ENCODE measurements at regions not wholly inside any gene's neighbourhood (a gene's known extent, or its start where the extent isn't known, plus 50 kb on each side); places are given as distances from the start of the nearest gene placed in this dataset.

DNA sequence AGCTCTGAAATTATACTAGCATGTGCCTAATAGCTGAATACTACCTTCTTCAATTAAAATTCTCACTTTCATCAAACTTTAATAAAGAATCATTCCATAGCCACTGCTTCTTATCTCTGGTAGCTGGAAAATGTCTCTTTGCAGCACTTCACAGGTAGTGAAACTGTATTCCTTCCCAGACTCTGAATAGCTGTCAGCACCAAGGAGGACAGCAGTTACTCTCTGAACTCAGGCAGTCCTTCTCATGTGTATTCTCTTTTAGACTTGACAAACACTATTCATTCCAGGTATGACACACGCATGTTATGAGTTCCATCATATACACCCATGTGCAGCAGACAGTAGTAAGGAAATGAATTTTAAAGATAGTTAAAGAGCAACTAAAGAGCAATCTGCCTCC, 627.1 kb downstream of the EFNA5 start:
- no peak for ATAC-seq
- intact Hi-C loops (cut with micrococcal nuclease) = no loop called here
- no peak overlapping the region for H3K4me2 ChIP-seq (ENCODE audit: low read length)

DNA sequence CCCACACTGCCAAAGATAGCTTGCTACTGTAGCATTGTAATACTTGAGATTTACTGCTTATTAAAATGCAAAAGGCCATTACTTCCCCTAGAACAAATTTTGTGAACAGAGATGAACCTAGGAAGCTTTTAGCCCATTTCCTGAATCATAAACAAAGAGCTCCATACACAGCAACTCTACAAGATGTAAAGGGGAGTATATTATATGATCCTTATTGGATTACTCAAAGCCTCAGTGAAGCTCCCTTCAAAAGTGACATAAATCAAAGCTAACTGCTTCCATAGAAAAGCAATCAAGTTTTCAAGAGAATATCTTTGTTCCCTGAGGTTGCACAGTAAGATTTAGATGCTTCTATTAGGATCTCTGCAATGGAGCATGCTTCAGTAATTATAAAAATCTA, 629.8 kb downstream of the EFNA5 start:
- no peak for DNase-seq (ENCODE audit: low read depth, low spot score)
- no peak for ATAC-seq
- no TSS peak for BruUV-seq (replicated peaks)
- H3K9ac ChIP-seq (ENCODE audit: low read length) = no peak overlapping the region
- RAD21 ChIA-PET (ENCODE audit: low non-redundant PET in 1 of 2, low total read pairs in 2 of 2, uncharacterized antibody in 2 of 2, unreplicated experiment in 2 of 2) = no interaction called here
- no peak overlapping the region for H2AFZ ChIP-seq (ENCODE audit: low read depth, low read length, poor library complexity, severe bottlenecking)
- H3K9me3 ChIP-seq (ENCODE audit: control insufficient read depth in 1 of 2, insufficient read depth in 1 of 2, low read depth in 1 of 2, low read length in 2 of 2) = no peaks in the 10 kb centered on the region
- H4K20me1 ChIP-seq (ENCODE audit: insufficient read depth) = no peaks in the 10 kb centered on the region
- H3K4me3 ChIP-seq (replicated peaks in 1 of 2; ENCODE audit: low read depth in 1 of 2, low read length in 2 of 2) = no peak overlapping the region
- no peak overlapping the region for H3K4me2 ChIP-seq (ENCODE audit: low read length)
- H3K36me3 ChIP-seq (ENCODE audit: control insufficient read depth in 1 of 2, insufficient read depth in 2 of 2, low read length in 2 of 2) = no peaks in the 10 kb centered on the region
- no peak overlapping the region for H3K27ac ChIP-seq (ENCODE audit: low read depth, low read length)
- H3K79me2 ChIP-seq (ENCODE audit: insufficient read depth, low read length) = no peaks in the 10 kb centered on the region
- H3K9me2 ChIP-seq (ENCODE audit: insufficient read depth) = no peaks in the 10 kb centered on the region
- POLR2A ChIA-PET = no interaction called here
- H3K4me1 ChIP-seq (ENCODE audit: control insufficient read depth in 1 of 2, insufficient read depth in 2 of 2, low read length in 2 of 2) = no peaks in the 10 kb centered on the region
- CTCF ChIA-PET = interaction anchor here (0.5 kb wide), 1 partner anchor 27 kb away, joined by 6 read pairs; no protein-coding TSS in a partner anchor
- intact Hi-C loops (cut with micrococcal nuclease) = no loop called here
- no peaks in the 10 kb centered on the region for H3K27me3 ChIP-seq (ENCODE audit: insufficient read depth, low read length)
- TF ChIP-seq EZH2phosphoT487 (IDR thresholded peaks at IDR 0.05; ENCODE audit: borderline replicate concordance) (no peak), ZNF274 (IDR thresholded peaks at IDR 0.05; ENCODE audit: low read depth, low read length) (no peak), ZBTB33 (IDR thresholded peaks at IDR 0.05; ENCODE audit: extremely low read depth, insufficient replicate concordance, low read length) (no peak), EZH2 (IDR thresholded peaks at IDR 0.05) (no peak), SP1 (IDR thresholded peaks at IDR 0.05; ENCODE audit: low read depth) (no peak), ELF1 (IDR thresholded peaks at IDR 0.05; ENCODE audit: borderline replicate concordance, low read depth) (no peak)
- TF ChIP-seq, protein P1, sequence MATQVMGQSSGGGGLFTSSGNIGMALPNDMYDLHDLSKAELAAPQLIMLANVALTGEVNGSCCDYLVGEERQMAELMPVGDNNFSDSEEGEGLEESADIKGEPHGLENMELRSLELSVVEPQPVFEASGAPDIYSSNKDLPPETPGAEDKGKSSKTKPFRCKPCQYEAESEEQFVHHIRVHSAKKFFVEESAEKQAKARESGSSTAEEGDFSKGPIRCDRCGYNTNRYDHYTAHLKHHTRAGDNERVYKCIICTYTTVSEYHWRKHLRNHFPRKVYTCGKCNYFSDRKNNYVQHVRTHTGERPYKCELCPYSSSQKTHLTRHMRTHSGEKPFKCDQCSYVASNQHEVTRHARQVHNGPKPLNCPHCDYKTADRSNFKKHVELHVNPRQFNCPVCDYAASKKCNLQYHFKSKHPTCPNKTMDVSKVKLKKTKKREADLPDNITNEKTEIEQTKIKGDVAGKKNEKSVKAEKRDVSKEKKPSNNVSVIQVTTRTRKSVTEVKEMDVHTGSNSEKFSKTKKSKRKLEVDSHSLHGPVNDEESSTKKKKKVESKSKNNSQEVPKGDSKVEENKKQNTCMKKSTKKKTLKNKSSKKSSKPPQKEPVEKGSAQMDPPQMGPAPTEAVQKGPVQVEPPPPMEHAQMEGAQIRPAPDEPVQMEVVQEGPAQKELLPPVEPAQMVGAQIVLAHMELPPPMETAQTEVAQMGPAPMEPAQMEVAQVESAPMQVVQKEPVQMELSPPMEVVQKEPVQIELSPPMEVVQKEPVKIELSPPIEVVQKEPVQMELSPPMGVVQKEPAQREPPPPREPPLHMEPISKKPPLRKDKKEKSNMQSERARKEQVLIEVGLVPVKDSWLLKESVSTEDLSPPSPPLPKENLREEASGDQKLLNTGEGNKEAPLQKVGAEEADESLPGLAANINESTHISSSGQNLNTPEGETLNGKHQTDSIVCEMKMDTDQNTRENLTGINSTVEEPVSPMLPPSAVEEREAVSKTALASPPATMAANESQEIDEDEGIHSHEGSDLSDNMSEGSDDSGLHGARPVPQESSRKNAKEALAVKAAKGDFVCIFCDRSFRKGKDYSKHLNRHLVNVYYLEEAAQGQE (IDR thresholded peaks at IDR 0.05; ENCODE audit: low read depth) = no peak

More for the DNA sequence above, 627.1 kb downstream of the EFNA5 start:
- TF ChIP-seq SIN3A (IDR thresholded peaks at IDR 0.05; ENCODE audit: low read depth) = no peak
- TF ChIP-seq JUND (IDR thresholded peaks at IDR 0.05) = no peak
- no peak for TF ChIP-seq ELF1 (IDR thresholded peaks at IDR 0.05; ENCODE audit: borderline replicate concordance, low read depth)
- no peak for TF ChIP-seq SRF (IDR thresholded peaks at IDR 0.05; ENCODE audit: low read depth)
- no peak for TF ChIP-seq EZH2 (IDR thresholded peaks at IDR 0.05)
- TF ChIP-seq FOSL1 (IDR thresholded peaks at IDR 0.05; ENCODE audit: low read depth) = no peak
- no peak for TF ChIP-seq ZBTB33 (IDR thresholded peaks at IDR 0.05; ENCODE audit: extremely low read depth, insufficient replicate concordance, low read length)
- no peak for TF ChIP-seq ZFX (IDR thresholded peaks at IDR 0.05)
- no peak for DNase-seq (ENCODE audit: low read depth, low spot score)
- ChIA-PET RAD21 (ENCODE audit: low non-redundant PET in 1 of 2, low total read pairs in 2 of 2, uncharacterized antibody in 2 of 2, unreplicated experiment in 2 of 2) (no interaction called here), CTCF (no interaction called here), POLR2A (no interaction called here)
- BruUV-seq (replicated peaks) = no TSS peak
- Histone ChIP-seq H3K9ac (ENCODE audit: low read length) (no peak overlapping the region), H3K9me2 (ENCODE audit: insufficient read depth) (no peaks in the 10 kb centered on the region), H3K36me3 (ENCODE audit: control insufficient read depth in 1 of 2, insufficient read depth in 2 of 2, low read length in 2 of 2) (no peaks in the 10 kb centered on the region), H3K27ac (ENCODE audit: low read depth, low read length) (no peak overlapping the region), H3K4me1 (ENCODE audit: control insufficient read depth in 1 of 2, insufficient read depth in 2 of 2, low read length in 2 of 2) (no peaks in the 10 kb centered on the region), H4K20me1 (ENCODE audit: insufficient read depth) (no peaks in the 10 kb centered on the region), H3K9me3 (ENCODE audit: control insufficient read depth in 1 of 2, insufficient read depth in 1 of 2, low read depth in 1 of 2, low read length in 2 of 2) (no peaks in the 10 kb centered on the region), H2AFZ (ENCODE audit: low read depth, low read length, poor library complexity, severe bottlenecking) (no peak overlapping the region), H3K4me3 (replicated peaks in 1 of 2; ENCODE audit: low read depth in 1 of 2, low read length in 2 of 2) (no peak overlapping the region), H3K79me2 (ENCODE audit: insufficient read depth, low read length) (no peaks in the 10 kb centered on the region), H3K27me3 (ENCODE audit: insufficient read depth, low read length) (no peaks in the 10 kb centered on the region)

Measured in HCT116 (cell line).